NCI-H1694 (cell line): ENCODE measurements at regions not wholly inside any gene's neighbourhood (a gene's known extent, or its start where the extent isn't known, plus 50 kb on each side); places are given as distances from the start of the nearest gene placed in this dataset.
"Not testable (repeated sequence)": the region's sequence is repeated elsewhere in the genome, so short reads cannot be mapped to it uniquely, and the experiment has no call there.

Experiments
- DNase-seq: peaks from one replicate; lab custom pipeline; 2025; lab: John Stamatoyannopoulos, UW

DNA sequence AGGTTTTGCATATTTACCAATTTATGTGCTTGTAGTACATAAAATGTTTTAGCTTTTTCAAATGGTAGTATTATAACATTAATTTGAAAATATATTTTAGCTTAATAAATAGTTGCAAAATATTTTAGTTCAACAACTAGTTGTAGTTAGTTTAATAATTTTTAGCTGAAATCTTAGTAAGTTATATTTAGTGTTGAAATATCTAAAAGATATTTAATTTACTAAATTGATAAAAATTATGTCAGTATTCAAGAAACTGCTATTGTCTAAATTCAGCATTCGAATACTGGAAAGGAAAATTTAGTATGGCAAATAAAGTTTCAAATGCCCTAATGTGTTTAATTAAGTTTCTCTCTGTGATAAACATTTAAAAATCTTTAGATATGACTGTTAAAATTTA is 754.5 kb upstream of the MIR17HG start:
- DNase-seq, result no peak

DNA sequence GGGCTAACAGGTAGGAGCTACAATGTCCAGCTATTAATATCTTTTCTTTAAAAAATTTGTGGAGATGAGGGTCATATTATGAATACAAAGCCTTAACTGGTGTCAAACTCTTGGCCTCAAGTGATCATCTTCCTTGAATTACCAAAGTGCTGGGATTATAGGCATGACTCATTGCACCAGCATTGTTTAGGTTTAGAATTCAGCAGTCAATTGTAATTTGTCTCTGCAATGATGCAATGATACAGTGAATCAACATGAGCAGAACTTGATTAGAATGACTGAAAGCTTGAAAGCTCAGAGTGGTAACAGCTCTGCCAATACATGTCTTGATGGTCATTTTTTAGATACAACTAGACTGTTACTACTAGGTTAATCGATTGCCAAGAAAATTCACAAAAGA is 752.8 kb upstream of the MIR17HG start:
- no peak for DNase-seq

GRCh38 chr13:90605664-90606063 is 741.8 kb upstream of the MIR17HG start:
- no peak for DNase-seq

GRCh38 chr13:90606921-90607320 is 740.6 kb upstream of the MIR17HG start:
- not testable (repeated sequence) for DNase-seq

- no peak for DNase-seq
Observed at GRCh38 chr13:90612391-90612790, 735.1 kb upstream of the MIR17HG start.

- no peak for DNase-seq
Observed at GRCh38 chr13:90613076-90613795, 734.3 kb upstream of the MIR17HG start.

DNA sequence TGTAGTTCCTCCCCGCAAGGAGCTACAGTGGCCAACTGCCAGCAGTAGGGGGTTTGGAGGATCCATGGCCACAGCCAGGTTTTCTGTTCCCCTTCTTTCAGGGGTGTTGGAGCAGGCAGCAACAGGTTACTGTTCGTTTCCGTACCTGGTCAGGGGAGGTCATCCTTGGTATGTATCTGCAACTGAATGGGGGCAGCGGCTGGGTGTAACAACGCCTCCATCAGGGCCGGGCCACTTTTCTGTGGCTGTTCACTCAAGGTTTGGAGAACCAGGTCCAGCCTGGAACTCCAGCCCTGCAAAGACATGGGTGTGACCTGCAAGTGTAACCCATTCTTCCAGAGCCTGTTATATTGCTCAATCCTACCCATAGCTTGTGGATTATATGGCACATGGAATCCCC is 732.3 kb upstream of the MIR17HG start:
- no peak for DNase-seq

GRCh38 chr13:90615767-90616166 is 731.7 kb upstream of the MIR17HG start:
- DNase-seq, result no peak

GRCh38 chr13:90618133-90618532 is 729.4 kb upstream of the MIR17HG start:
- no peak for DNase-seq

DNA sequence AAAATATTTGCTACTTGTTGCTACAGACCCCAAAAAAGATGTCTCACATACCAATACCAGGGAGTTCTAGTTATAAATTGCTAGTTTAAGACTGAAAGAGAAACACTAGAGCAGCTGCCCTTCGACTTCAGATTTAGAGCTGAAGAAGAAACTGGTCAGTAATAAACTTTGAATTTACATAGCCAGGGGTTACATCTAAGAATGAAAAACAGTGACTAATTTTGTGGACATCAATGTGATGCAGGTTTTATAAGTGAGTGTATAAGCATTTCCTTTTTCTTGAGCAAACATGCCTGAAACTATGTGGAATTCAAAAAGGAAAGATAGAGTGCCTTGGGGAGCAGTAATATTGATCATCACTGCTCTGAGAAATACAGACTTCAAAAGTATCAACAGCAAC is 724.9 kb upstream of the MIR17HG start:
- DNase-seq, result no peak

DNA sequence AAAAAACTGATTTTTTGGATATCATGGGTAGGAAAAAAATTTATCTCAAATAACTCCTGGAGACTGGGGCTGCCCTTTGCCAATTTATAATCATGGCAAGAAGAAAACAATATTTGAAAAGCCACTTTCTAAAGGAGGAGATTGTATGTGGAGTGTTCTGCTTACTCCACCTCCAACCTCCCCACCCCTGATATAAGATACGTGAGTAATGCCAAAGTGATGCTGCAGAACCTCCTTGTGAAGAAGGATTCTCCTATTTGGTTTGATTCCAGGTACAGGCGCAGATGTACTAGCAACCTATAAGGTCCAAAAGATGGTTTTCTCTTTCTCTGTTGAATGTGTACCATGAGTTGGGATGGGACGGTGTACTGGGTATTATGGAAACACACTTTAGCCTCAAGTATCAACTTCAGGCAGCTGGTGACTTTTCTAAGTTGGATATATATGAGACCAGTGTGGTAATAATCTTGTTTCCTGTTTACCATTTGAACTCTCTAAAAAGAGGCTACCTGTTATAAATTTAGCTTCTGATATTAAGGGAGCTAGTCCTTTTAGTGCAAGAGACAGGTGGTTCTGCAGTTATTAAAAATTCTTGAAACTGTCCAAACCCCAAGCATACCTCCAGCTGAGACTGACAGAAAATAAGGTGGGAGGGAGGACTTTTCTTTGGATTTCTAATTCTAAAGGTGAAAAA is 724.0 kb upstream of the MIR17HG start:
- no peak for DNase-seq

DNA sequence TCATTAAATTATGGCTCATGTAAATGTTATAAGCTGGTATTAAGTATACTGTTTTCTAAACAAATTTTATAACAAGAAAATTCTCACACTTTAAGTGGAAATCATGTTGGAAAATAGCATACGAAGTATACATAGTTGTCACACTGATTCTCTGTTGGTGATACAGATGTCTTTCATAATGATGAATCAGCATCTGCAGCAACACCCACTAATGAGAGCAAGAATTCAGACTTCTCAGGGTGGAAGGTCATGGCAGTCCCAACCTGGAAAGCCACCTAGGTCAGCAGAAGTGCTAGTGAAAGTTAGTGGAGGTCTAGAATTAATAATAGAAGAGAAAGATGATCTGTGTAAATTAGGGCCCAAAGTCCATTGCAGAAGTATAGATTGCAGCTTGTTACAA is 719.7 kb upstream of the MIR17HG start:
- DNase-seq, result no peak

DNA sequence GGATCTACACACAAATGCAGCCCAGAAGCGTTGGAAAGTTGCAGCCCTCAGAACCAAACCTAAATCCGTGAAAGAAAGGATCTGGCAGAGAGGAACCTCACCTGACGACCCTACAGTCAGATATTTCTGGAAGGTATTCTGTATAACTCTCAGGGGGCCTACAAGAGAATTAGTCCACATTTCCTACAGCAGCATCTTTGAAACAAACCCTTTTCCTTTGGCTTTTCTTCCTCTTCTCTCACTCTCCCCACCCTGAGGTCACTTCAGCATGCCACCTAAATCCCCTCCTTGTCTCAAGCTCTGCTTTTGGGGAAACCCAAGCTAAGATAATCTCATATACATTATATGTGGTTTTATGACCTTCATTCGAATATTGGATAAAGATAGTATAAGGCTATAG is 719.0 kb upstream of the MIR17HG start:
- no peak for DNase-seq

- no peak for DNase-seq
Observed at GRCh38 chr13:90630716-90631115, 716.8 kb upstream of the MIR17HG start.

- no peak for DNase-seq
Observed at GRCh38 chr13:90632184-90632583, 715.3 kb upstream of the MIR17HG start.

GRCh38 chr13:90633849-90634248 is 713.6 kb upstream of the MIR17HG start:
- no peak for DNase-seq

DNA sequence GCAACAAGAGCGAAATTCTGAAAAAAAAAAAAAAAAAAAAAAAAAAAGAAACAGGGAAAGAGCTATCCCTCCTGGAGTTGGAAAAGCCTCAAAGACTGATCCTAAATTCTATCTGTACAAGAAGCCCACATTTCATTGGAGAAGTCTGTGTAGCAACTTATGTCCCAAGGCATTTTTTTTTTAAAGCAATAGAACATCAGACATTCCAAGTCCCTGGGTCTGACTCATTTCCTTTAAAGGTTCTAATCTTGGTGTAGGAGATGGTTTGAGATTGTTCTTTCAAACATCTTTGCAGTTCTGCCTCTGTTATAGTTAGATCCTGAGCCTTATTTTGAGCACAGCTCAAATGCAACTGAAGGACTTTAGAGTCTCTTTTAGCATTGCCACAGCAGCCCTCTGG is 706.5 kb upstream of the MIR17HG start:
- no peak for DNase-seq

- no peak for DNase-seq
Observed at GRCh38 chr13:90641884-90642283, 705.6 kb upstream of the MIR17HG start.

DNA sequence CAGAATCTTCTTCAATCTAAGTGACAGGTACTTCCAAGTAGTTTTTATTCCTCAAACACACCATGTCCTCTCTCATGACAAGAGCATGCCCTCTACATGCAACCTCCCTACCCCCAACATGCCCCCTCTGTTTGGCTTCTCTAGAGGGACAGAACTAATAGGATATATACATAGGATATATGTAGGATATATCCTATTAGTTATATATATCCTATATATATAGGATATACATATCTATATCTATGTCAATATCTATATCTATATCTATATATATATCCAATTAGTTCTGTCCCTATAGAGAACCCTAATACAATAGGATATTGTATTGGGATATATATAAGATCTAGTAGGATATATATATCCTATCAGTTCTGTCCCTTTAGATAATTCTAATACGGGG is 701.9 kb upstream of the MIR17HG start:
- DNase-seq, result no peak

DNA sequence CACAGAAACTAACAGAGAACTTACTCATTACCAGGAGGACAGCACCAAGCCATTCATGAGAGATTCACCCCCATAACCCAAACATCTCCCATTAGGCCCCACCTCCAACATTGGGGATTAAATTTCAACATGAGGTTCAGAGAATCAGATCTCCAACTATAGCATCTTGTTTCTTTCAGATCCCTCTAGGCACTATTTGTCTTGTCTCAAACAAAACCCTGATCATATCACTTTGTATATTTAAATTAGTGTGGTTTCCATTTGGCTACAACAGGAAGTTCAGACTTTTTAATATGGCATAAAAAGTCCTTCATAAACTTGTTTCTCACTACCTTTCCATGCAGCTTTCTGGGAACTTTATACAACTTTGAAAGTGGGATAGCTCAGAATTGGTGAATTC is 699.0 kb upstream of the MIR17HG start:
- no peak for DNase-seq

DNA sequence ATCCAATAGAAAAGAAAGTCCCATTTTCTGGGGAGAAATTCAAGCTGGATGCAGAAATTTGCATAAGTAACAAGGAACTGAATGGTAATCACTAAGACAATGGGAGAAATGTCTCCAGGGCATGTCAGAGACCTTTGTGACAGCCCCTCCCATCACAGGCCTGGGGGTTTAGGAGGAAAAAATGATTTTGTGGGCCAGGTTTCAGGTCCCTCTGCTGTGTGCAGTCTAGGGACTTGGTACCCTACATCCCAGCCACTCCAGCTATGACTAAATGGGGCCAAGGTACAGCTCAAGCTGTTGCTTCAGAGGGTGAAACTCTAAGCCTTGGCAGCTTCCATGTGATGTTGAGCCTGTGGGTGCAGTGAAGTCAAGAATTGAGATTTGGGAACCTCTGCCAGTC is 695.5 kb upstream of the MIR17HG start:
- no peak for DNase-seq

DNA sequence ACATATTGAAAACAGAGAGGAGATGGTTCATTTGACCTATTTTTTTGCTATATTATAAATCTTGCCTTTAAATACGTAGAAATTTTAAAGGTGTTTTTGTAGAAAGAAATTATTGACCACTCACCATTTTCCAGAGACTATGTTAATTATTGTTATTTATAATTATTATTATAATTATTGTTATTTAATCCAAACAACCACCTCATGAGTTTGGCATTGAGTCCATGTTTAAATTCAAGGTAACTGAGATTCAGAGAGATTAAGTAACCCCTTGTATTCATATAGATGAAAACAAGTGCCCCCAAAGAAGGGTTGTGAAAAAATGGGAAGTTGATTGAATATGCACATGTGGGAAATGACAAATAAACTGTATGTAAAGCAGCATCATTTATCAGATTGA is 692.5 kb upstream of the MIR17HG start:
- DNase-seq, result no peak

GRCh38 chr13:90664200-90664599 is 683.3 kb upstream of the MIR17HG start:
- not testable (repeated sequence) for DNase-seq

DNA sequence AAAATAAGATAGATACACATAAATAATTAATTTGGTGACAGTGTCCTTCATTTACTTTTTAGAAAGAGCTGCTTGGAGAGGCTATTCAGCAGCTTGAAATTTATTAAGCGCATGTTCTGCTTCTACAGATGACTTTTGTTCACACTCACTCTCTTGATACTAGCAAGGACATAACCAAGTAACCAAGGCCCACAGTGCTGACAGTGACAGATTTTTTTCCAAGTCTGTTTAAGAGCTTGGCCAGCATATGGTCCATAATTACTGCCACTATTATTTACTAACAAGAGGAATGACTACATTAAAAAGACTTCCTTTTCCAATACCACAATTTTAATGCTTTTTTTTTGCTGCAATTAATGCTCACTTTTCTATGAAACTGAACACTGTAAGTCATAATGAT is 673.7 kb upstream of the MIR17HG start:
- no peak for DNase-seq
